Cardiac fibroblast (primary cell): ENCODE measurements at regions not wholly inside any gene's neighbourhood (a gene's known extent, or its start where the extent isn't known, plus 50 kb on each side); places are given as distances from the start of the nearest gene placed in this dataset.

Experiments used
- DNase-seq, 2 donors: peaks; one replicate each; pipeline versions ENCODE4 v3.0.0 to v3.0.0-alpha.2; 2010; ENCODE audit warnings: low read depth in 2 of 2
- H3K4me3 ChIP-seq, 2 donors: replicated peaks in 1 of 2; 1 replicate in 1 of 2; 2 replicates in 1 of 2; pipeline ENCODE4 v1.5.1; 2011; ENCODE audit warnings: low read depth in 2 of 2, low read length in 2 of 2, mild to moderate bottlenecking in 2 of 2, moderate library complexity in 1 of 2
- CTCF ChIP-seq: IDR thresholded peaks from one replicate; pipeline ENCODE4 v1.5.1; 2011; ENCODE audit warnings: low read depth, mild to moderate bottlenecking, low read length, inconsistent platforms

- no peak for TF ChIP-seq CTCF
- no peak for DNase-seq
- no peak overlapping the region for H3K4me3 ChIP-seq
Measured at GRCh38 chr3:107028086-107028485, 349.2 kb upstream of the CCDC54 start.

GRCh38 chr3:107028626-107029025 lies 348.6 kb upstream of the CCDC54 start:
- no peak overlapping the region for H3K4me3 ChIP-seq
- no peak for DNase-seq
- no peak for TF ChIP-seq CTCF

GRCh38 chr3:107032111-107032510 lies 345.1 kb upstream of the CCDC54 start:
- H3K4me3 ChIP-seq: no peak overlapping the region
- TF ChIP-seq CTCF: no peak
- no peak for DNase-seq

GRCh38 chr3:107034142-107034541 lies 343.1 kb upstream of the CCDC54 start:
- no peak overlapping the region for H3K4me3 ChIP-seq
- no peak for TF ChIP-seq CTCF
- DNase-seq: no peak

- no peak overlapping the region for H3K4me3 ChIP-seq
- no peak for DNase-seq
- no peak for TF ChIP-seq CTCF
Measured at GRCh38 chr3:107035176-107035575, 342.1 kb upstream of the CCDC54 start.

GRCh38 chr3:107044677-107045076 lies 332.6 kb upstream of the CCDC54 start:
- no peak for DNase-seq
- no peak overlapping the region for H3K4me3 ChIP-seq
- TF ChIP-seq CTCF: no peak

GRCh38 chr3:107045791-107046190 lies 331.4 kb upstream of the CCDC54 start:
- no peak for TF ChIP-seq CTCF
- no peak overlapping the region for H3K4me3 ChIP-seq
- no peak for DNase-seq
